H9 (cell line): ENCODE measurements at regions not wholly inside any gene's neighbourhood (a gene's known extent, or its start where the extent isn't known, plus 50 kb on each side); places are given as distances from the start of the nearest gene placed in this dataset.

Experiments used
- DNase-seq: peaks from one replicate; pipeline ENCODE4 v3.0.0-alpha.2; 2017
- H2AFZ ChIP-seq: one replicate; pipeline ENCODE4 v1.6.1; 2013; ENCODE audit warnings: mild to moderate bottlenecking, low read length, control low read depth, moderate library complexity
- H2AK5ac ChIP-seq: 2 replicates; pipeline ENCODE4 v1.6.1; 2013; ENCODE audit warnings: low read length, control low read depth, mixed read lengths; ENCODE audit not compliant: insufficient read length
- H2BK120ac ChIP-seq: one replicate; pipeline ENCODE4 v1.6.1; 2013; ENCODE audit warnings: low read depth, mild to moderate bottlenecking, low read length, control low read depth, inconsistent platforms; ENCODE audit not compliant: poor library complexity, severe bottlenecking
- H2BK12ac ChIP-seq: 2 replicates; pipeline ENCODE4 v1.6.1; 2013; ENCODE audit warnings: low read length, control low read depth, mixed read lengths, low read depth; ENCODE audit not compliant: insufficient read length
- H2BK15ac ChIP-seq: 2 replicates; pipeline ENCODE4 v1.6.1; 2013; ENCODE audit warnings: low read depth, low read length, control low read depth
- H2BK20ac ChIP-seq: one replicate; pipeline ENCODE4 v1.6.1; 2013; ENCODE audit warnings: low read depth, mild to moderate bottlenecking, low read length, control low read depth, inconsistent platforms; ENCODE audit not compliant: poor library complexity, severe bottlenecking
- H2BK5ac ChIP-seq: 2 replicates; pipeline ENCODE4 v1.6.1; 2013; ENCODE audit warnings: low read length, control low read depth, mixed read lengths; ENCODE audit not compliant: insufficient read length
- H3K14ac ChIP-seq: 2 replicates; pipeline ENCODE4 v1.6.1; 2013; ENCODE audit warnings: low read length, control low read depth; ENCODE audit not compliant: insufficient read depth
- H3K18ac ChIP-seq: 2 replicates; pipeline ENCODE4 v1.6.1; 2013; ENCODE audit warnings: low read depth, mild to moderate bottlenecking, mixed read lengths, low read length, control low read depth; ENCODE audit not compliant: insufficient read length
- H3K23ac ChIP-seq: 2 replicates; pipeline ENCODE4 v1.6.1; 2013; ENCODE audit warnings: low read length, control low read depth, mixed read lengths, low read depth; ENCODE audit not compliant: insufficient read length
- H3K23me2 ChIP-seq: 2 replicates; pipeline ENCODE4 v1.6.1; 2013; ENCODE audit warnings: low read depth, mild to moderate bottlenecking, mixed read lengths, low read length, control low read depth; ENCODE audit not compliant: insufficient read length, poor library complexity, severe bottlenecking
- H3K27ac ChIP-seq: 2 replicates; pipeline ENCODE4 v1.5.1; 2013; ENCODE audit warnings: low read length, control low read depth, mixed read lengths, low read depth; ENCODE audit not compliant: insufficient read length
- H3K27me3 ChIP-seq: 2 replicates; pipeline ENCODE4 v1.6.1; 2013; ENCODE audit warnings: low read length, control low read depth, inconsistent platforms; ENCODE audit not compliant: insufficient read depth
- H3K4ac ChIP-seq: 2 replicates; pipeline ENCODE4 v1.6.1; 2013; ENCODE audit warnings: low read depth, mild to moderate bottlenecking, control low read depth, inconsistent platforms, low read length, moderate library complexity
- H3K4me1 ChIP-seq: 2 replicates; pipeline ENCODE4 v1.6.1; 2013; ENCODE audit warnings: low read length, control low read depth, inconsistent platforms; ENCODE audit not compliant: insufficient read depth
- H3K4me2 ChIP-seq: 2 replicates; pipeline ENCODE4 v1.6.1; 2013; ENCODE audit warnings: low read length, control low read depth, mixed read lengths; ENCODE audit not compliant: insufficient read length, insufficient read depth
- H3K56ac ChIP-seq: 2 replicates; pipeline ENCODE4 v1.6.1; 2013; ENCODE audit warnings: low read depth, mild to moderate bottlenecking, mixed read lengths, low read length, control low read depth; ENCODE audit not compliant: insufficient read length
- H3K79me1 ChIP-seq: 2 replicates; pipeline ENCODE4 v1.6.1; 2013; ENCODE audit warnings: low read depth, mild to moderate bottlenecking, moderate library complexity, low read length, control low read depth, inconsistent platforms; ENCODE audit not compliant: insufficient read depth, poor library complexity, severe bottlenecking
- H3K79me2 ChIP-seq: 2 replicates; pipeline ENCODE4 v1.6.1; 2013; ENCODE audit warnings: low read length, control low read depth, inconsistent platforms; ENCODE audit not compliant: insufficient read depth
- H3K9ac ChIP-seq: 2 replicates; pipeline ENCODE4 v1.6.1; 2013; ENCODE audit warnings: low read length, control low read depth, mixed read lengths; ENCODE audit not compliant: insufficient read length; ENCODE audit errors: extremely low read depth
- H3K9me3 ChIP-seq: one replicate; pipeline ENCODE4 v1.6.1; 2013; ENCODE audit warnings: low read depth, low read length, inconsistent platforms; ENCODE audit not compliant: control insufficient read depth
- H3T11ph ChIP-seq: one replicate; pipeline ENCODE4 v1.6.1; 2013; ENCODE audit warnings: mild to moderate bottlenecking, low read length, control low read depth, inconsistent platforms
- H4K20me1 ChIP-seq: one replicate; pipeline ENCODE4 v1.6.1; 2013; ENCODE audit not compliant: control insufficient read depth, insufficient read length, insufficient read depth
- H4K5ac ChIP-seq: 2 replicates; pipeline ENCODE4 v1.6.1; 2013; ENCODE audit warnings: low read depth, mild to moderate bottlenecking, mixed read lengths, low read length, control low read depth; ENCODE audit not compliant: insufficient read length
- H4K8ac ChIP-seq: replicated peaks from 2 replicates; pipeline ENCODE4 v1.6.1; 2013; ENCODE audit warnings: low read length, control low read depth, mixed read lengths, low read depth; ENCODE audit not compliant: insufficient read length
- H4K91ac ChIP-seq: 2 replicates; pipeline ENCODE4 v1.6.1; 2013; ENCODE audit warnings: low read depth, mild to moderate bottlenecking, moderate library complexity, mixed read lengths, low read length, control low read depth; ENCODE audit not compliant: insufficient read length
- H3K27ac Mint-ChIP-seq, 3 experiments: 2 replicates in 2 of 3; 3 replicates in 1 of 3; pipeline ENCODE4 v1.8.0; 2020 to 2021; ENCODE audit warnings: mixed read lengths in 3 of 3, mild to moderate bottlenecking in 1 of 3, moderate library complexity in 1 of 3
- H3K27me3 Mint-ChIP-seq: 2 replicates; pipeline ENCODE4 v1.8.0; 2021; ENCODE audit warnings: low read depth, mild to moderate bottlenecking, moderate library complexity, mixed read lengths
- H3K36me3 Mint-ChIP-seq, 3 experiments: 2 replicates in 2 of 3; 3 replicates in 1 of 3; pipeline ENCODE4 v1.8.0; 2020 to 2021; ENCODE audit warnings: low read depth in 3 of 3, mixed read lengths in 3 of 3; ENCODE audit not compliant: insufficient read depth in 1 of 3
- H3K4me1 Mint-ChIP-seq, 2 experiments: 2 replicates each; pipeline ENCODE4 v1.8.0; 2020; ENCODE audit warnings: mixed read lengths in 2 of 2
- H3K4me3 Mint-ChIP-seq, 2 experiments: 2 replicates in 1 of 2; 3 replicates in 1 of 2; pipeline ENCODE4 v1.8.0; 2020 to 2021; ENCODE audit warnings: mild to moderate bottlenecking in 2 of 2, mixed read lengths in 2 of 2, moderate library complexity in 1 of 2
- H3K9me3 Mint-ChIP-seq, 2 experiments: 2 replicates in 1 of 2; 3 replicates in 1 of 2; pipeline ENCODE4 v1.8.0; 2020; ENCODE audit warnings: mild to moderate bottlenecking in 2 of 2, mixed read lengths in 2 of 2, moderate library complexity in 1 of 2
- CTCF ChIP-seq: fragments of 200-600 bp; sonication (generic); conservative IDR thresholded peaks from 3 replicates; pipeline ENCODE4 v1.8.0; 2021; ENCODE audit warnings: antibody characterized with exemption, mild to moderate bottlenecking
- WGBS: extraction: QIAGEN DNeasy Blood & Tissue Kit; methylation state at CpG from one replicate; pipeline ENCODE4 v1.1.7; 2013; ENCODE audit warnings: missing lambda C conversion rate, low lambda C conversion rate, mixed read lengths; ENCODE audit not compliant: insufficient read length; ENCODE audit errors: extremely low coverage; 5-methylcytosine and 5-hydroxymethylcytosine counted together

- Mint-ChIP-seq H3K27ac (no peak overlapping the region), H3K4me3 (no peak overlapping the region), H3K36me3 (no peaks in the 10 kb centered on the region), H3K4me1 (peaks cover 7% of the 10 kb centered on the region in 2 experiments; a peak in 1 of 4 replicates), H3K9me3 (no peaks in the 10 kb centered on the region), H3K27me3 (no peaks in the 10 kb centered on the region)
- H2BK120ac ChIP-seq = no peak overlapping the region
- TF ChIP-seq CTCF = no peak
- no peak overlapping the region for H3K23ac ChIP-seq
- no peaks in the 10 kb centered on the region for H3K9me3 ChIP-seq
- no peaks in the 10 kb centered on the region for H3K79me1 ChIP-seq
- H2BK20ac ChIP-seq = no peak overlapping the region
- H4K91ac ChIP-seq = no peak overlapping the region
- H2AK5ac ChIP-seq = no peak overlapping the region
- no peak overlapping the region for H2BK15ac ChIP-seq
- no peak for DNase-seq
- no peak overlapping the region for H3K18ac ChIP-seq
- no peaks in the 10 kb centered on the region for H3K23me2 ChIP-seq
- H3K4me2 ChIP-seq = no peak overlapping the region
- H2AFZ ChIP-seq = no peak overlapping the region
- no peak overlapping the region for H3K14ac ChIP-seq
- no peaks in the 10 kb centered on the region for H3K4me1 ChIP-seq
- WGBS = no CpG with 5 or more reads among the region's 2 CpGs
- no peak overlapping the region for H4K5ac ChIP-seq
- H3K79me2 ChIP-seq = no peaks in the 10 kb centered on the region
- no peaks in the 10 kb centered on the region for H3K27me3 ChIP-seq
- no peak overlapping the region for H3K4ac ChIP-seq
- no peak overlapping the region for H3K9ac ChIP-seq
- H2BK5ac ChIP-seq = no peak overlapping the region
- no peaks in the 10 kb centered on the region for H4K20me1 ChIP-seq
- no peak overlapping the region for H3K56ac ChIP-seq
- no peak overlapping the region for H3K27ac ChIP-seq
- no peak overlapping the region for H3T11ph ChIP-seq
- no peak overlapping the region for H2BK12ac ChIP-seq
- no peak overlapping the region for H4K8ac ChIP-seq
Measured at GRCh38 chr16:72480911-72481310, 309.0 kb upstream of the PMFBP1 start.
